ENCODE measurements at regions not wholly inside any gene's neighbourhood (a gene's known extent, or its start where the extent isn't known, plus 50 kb on each side); places are given as distances from the start of the nearest gene placed in this dataset.
"Not testable (repeated sequence)": the region's sequence is repeated elsewhere in the genome, so short reads cannot be mapped to it uniquely, and the experiment has no call there.

DNA sequence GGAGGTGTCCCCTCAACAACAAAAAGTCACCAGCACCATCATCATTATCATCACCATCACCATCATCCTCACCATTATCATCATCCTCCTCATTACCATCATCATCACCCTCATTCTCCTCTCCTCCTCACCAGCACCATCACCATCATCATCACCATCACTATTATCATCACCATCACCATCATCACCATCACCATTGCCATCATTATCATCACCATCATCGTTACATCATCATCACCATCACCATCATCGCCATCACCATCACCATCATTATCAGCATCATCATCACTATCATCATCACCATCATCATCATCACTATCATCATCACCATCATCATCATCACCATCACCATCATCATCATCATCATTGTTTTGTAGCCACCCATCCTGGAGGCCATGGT lies 212.6 kb downstream of the MN1 start:
- no peak for DNase-seq

DNA sequence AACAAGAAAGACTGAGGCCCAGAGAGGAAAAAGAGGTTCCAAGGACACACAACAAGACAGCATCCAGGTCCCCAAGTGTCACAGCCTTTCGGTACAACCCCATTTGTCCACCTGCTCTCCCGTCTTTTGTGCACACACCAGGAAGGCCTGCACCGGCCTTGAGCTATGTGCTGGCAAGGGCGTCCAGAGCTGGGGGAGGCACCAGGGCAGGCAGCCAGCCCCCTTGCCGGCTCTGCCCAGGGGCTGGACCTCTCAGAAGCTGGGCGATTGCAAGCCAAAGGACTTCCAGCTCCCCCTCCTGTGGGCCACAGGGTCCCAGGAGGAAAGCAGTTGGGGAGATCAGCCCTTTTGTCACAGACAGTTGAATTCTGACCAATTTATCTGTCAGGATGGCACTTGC lies 210.5 kb downstream of the MN1 start:
- no peak for DNase-seq

DNA sequence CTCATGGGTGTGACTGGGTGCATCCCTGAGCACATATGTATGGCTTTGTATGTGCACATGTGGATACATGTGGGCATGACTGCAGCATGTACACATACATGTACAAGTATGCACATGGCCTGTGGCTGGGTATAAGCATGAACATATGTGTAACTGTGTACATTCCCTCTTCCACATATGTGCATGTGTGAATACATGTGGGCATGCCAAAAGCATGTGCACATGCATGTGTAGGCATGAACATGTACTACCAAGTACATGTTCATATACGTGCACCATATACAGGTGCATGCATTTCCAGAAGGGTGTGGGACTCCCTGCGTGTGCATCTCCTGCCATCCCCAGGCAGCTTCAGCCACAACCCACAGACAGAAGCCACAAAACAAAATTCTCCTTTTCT lies 208.2 kb downstream of the MN1 start:
- no peak for DNase-seq

- no peak for DNase-seq
Observed at GRCh38 chr22:27594020-27594419, 207.5 kb downstream of the MN1 start.

- DNase-seq, result no peak
Observed at GRCh38 chr22:27594474-27595134, 207.0 kb downstream of the MN1 start.

DNA sequence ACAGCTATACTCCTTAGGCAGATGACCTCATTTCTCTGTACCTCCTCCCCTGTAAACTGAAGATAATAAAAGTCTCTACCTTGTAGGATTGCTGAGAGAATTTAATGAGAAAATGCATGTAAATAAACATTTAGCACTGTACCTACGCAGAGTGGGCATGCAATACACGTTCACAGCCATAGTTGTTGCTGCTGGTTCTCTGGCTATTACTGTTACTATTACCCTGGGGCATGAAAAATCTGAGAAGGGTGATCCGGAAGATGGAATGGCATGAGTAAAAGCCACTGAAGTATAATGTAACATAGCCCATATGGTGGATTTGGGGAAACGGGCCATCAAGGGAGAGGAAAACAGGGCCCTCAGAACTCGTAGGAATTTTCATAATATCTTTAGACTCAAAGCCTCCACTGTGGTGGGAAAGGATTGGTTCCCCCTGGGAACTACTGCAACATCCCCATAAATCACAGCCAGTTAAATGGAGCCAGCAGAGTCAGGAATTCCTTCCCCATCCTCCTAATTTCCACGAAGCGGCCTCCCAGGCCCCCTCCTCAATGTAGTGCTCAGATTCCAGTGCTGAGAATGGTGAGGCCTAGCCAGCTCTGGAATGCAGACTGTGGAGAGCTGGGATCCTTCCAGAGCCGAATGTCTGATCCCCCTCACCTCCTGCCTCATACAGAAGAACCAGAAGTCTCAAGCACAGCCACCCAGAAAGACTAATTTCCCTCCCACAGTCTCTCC lies 205.3 kb downstream of the MN1 start:
- no peak for DNase-seq

DNA sequence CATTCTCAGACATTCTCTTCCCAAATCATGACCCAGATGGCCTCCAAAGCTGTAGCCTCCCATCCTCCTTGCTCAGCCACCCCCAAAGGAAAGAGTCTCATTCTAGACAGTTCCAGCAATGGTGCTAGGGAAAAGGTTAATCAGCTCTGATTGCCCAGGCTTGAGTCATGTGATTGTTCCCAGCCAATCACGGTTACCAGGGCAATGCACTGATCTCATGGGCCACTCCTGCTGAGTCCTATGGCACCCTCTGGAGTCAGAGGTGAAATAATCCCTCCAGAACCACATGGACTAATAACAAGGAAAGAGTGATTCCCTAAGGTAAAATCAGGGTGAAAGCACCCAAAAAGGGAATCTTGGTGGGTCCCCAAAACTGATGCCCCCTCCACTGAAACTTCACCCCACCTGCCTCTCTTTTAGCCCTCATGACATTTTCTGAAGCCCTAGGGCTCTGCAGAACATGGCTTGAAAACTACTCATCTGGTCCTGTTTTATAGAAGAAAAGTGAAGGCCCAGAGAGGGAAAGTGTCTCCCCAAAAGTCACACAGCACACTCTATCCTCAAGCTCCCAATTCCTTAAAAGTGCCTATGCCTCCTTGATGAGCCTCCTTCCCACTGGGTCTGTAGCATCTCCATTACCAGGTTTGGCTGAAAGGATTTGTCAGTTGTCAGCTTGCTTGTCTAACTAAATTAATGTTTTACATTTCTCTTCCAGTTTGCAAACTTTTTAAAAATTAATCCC lies 203.7 kb downstream of the MN1 start:
- DNase-seq, result no peak

- DNase-seq, result no peak
Observed at GRCh38 chr22:27598792-27599191, 202.8 kb downstream of the MN1 start.

- DNase-seq, result no peak
Observed at GRCh38 chr22:27601195-27601594, 200.4 kb downstream of the MN1 start.

DNA sequence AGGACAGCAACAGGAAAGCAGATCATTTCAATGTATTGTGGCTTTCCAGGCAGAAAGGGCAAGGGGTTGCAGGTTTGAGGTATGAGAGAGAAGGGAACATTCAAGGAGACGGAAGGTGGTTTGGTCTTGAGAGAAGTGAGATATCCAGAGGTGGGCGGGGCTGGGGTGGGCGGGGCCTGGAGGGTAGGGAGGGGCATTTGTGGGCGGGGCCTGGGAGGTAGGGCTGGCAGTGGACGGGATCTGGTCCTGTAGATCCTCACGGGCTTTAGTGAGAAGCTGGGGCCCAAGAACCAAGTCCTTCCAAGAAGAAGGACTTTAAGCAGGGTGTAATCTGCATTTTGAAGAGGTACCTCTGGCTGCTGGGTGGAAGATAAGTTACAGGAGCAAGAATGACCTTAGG lies 199.2 kb downstream of the MN1 start:
- no peak for DNase-seq

GRCh38 chr22:27603111-27603799 lies 198.3 kb downstream of the MN1 start:
- DNase-seq, result no peak

DNA sequence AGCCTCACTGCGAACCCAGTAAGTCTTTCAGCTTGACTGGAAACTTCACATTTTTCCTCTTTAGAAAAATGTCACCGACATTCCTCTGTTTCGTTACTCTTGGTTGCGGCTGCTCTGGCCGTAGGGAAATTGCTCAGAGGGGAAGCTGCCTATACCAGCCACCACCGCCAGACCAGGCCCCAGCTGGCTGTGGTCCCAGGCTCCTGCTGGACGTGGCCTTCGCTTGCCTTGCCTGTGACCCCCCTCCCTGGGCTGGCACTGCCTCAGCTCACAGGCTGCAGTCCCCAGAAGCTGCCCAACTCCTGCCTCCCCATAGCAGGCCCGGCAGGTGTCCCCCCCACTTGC lies 197.8 kb downstream of the MN1 start:
- DNase-seq, result no peak

DNA sequence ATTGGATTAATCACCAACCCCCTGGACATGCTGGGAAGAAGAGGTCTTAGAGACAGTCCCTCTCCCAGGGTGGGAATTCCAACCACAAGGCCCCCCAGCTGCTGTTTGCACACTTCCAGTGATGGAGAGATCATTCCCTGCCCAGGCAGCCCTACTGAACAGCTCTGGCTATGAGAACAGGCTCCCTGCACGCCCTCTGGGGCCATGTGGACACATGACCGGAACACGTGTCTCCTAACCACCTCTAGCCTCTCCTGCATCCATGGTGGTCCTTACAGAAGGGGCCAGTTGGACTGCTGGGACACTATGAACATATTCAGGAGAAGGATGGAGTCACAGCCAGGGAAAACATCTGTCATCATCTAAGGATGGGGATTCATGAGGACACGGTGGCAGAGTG lies 196.2 kb downstream of the MN1 start:
- no peak for DNase-seq

GRCh38 chr22:27607750-27608149 lies 193.8 kb downstream of the MN1 start:
- DNase-seq, result not testable (repeated sequence)

DNA sequence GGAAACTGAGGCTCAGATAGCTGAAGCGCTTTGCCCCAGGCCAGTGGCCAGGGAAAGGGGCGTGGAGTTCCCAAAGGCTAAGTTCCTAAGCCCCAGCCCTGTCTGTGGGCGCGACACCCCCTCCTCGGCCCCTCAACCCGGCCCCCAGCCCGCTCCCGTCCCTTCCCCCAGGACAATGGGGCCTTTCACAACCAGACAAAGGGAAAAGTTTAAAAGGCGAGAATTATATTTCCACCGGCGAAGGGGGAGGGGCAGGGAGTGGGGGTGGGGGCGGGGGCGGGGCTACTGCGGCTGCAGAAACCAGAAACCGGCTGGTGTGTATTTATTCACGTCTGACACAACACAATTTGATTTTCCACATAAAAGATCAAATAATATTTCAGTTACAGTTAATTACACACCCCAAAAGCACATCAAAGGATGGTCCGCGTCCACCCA lies 192.1 kb downstream of the MN1 start:
- DNase-seq, result no peak

DNA sequence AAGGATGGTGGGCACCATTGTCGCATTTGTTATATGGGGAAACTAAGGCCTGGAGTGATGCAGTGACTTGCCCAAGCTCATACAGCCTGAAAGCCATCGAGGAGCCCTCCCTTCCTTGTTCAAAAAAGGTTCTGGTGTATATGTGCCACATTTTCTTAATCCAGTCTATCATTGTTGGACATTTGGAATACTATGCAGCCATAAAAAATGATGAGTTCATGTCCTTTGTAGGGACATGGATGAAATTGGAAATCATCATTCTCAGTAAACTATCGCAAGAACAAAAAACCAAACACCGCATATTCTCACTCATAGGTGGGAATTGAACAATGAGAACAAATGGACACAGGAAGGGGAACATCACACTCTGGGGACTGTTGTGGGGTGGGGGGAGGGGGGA lies 191.4 kb downstream of the MN1 start:
- DNase-seq, result not testable (repeated sequence)

- no peak for DNase-seq
Observed at GRCh38 chr22:27610863-27611786, 190.4 kb downstream of the MN1 start.

GRCh38 chr22:27612115-27612514 lies 189.4 kb downstream of the MN1 start:
- no peak for DNase-seq

DNA sequence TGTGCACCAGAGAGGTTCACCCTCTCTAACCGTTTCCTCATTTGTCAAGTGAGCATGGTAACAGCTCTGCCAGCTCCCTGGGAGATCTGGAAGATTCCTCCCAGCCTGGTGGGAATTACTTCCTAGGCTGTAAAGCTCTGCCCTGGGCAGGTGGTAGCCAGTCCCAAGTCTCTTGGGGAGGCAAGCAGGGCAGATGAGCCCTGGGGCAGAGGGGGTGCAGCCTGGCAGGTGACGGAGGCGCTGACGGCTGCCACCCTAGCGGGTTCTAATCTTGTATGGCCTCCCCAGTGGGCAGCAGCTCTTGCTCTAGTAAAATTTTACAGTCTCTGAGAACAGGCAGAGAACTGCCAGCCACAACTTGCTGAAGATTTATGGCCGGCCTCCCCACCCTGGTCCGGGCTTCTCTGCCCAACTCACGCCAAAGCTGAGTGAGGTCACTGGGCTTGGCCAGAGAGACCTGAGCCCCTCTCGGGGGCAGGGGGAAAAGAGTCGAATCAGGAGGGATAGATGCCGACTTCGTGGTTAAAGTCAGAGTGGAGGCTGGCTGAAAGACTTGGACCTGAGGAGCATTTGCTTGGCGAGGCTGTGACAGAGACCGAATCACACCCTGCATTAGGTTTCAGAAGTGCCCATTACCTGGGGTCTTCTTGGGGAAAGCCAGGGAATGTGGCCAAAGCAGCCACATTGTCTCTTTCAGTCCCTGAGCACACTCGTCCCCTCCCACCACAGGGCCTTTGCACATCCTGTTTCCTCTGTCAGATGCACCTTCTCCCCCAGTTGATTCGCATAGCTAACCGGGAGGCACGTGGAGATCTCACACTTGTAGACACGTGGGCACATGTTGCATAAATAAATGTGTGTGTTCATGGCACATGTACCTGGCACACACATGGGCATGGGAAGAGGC lies 188.2 kb downstream of the MN1 start:
- no peak for DNase-seq

DNA sequence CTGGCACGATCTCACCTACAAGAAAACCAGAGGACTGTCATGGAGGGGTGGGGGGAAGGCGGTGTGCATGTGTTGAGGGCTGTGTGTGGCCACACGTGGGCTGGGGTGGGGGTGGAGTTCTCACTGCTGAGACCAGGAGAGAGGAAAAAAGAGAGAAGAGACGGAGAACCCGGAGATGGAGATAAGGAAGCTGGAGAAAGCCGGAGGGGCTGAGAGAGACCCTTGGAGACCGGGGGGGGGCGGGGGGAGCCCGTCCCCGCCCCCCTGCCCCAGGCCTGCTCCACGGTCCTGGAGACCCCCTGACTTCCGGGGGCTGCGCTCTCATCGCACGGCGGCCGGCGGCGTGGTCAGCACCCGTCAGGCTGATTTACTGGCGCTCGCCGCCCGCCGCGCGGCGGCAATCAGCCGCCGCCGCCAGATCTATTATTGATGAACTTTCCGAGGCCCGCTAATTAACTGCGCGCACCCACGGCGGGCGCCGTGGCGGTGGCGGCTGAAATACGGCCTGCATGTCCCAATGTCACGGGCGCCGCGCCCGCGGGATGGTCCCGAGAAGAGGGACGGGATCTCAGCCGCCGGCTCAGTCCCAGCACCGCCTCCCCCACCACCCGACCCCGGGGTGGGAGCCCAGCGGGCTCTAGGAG lies 187.4 kb downstream of the MN1 start:
- no peak for DNase-seq

- DNase-seq, result no peak
Observed at GRCh38 chr22:27614650-27615007, 186.9 kb downstream of the MN1 start.
